ENCODE measurements at regions not wholly inside any gene's neighbourhood (a gene's known extent, or its start where the extent isn't known, plus 50 kb on each side); places are given as distances from the start of the nearest gene placed in this dataset.

- POLR2A ChIA-PET: no interaction called here
- Histone ChIP-seq H3K4me3 (ENCODE audit: low read depth, low read length) (no peak overlapping the region), H3K36me3 (ENCODE audit: control insufficient read depth, insufficient read depth, low read length) (no peaks in the 10 kb centered on the region), H3K27me3 (replicated peaks; ENCODE audit: control insufficient read depth, insufficient read depth, low read length) (no peaks in the 10 kb centered on the region; the same call in 1 of the 2 replicates), H3K4me1 (no peaks in the 10 kb centered on the region), H3K9me3 (no peaks in the 10 kb centered on the region)
- no peaks in the 10 kb centered on the region for H3K36me3 Mint-ChIP-seq (ENCODE audit: insufficient read depth, unreplicated experiment)
- intact Hi-C loops (cut with micrococcal nuclease; ENCODE audit: unreplicated experiment): loop anchor here (1.0 kb wide), 3 partner anchors 31 to 645 kb away; no protein-coding TSS in a partner anchor
- peak; percentile 89 to 93 for DNase-seq
- no TSS peak for BruUV-seq (replicated peaks)
- H3K4me1 Mint-ChIP-seq (ENCODE audit: low read depth, unreplicated experiment): no peaks in the 10 kb centered on the region
- no peaks in the 10 kb centered on the region for H3K27me3 Mint-ChIP-seq (ENCODE audit: insufficient read depth, unreplicated experiment)
- peak overlapping the region; percentile 52 for H3K4me3 Mint-ChIP-seq (ENCODE audit: unreplicated experiment)
- H3K27ac Mint-ChIP-seq (ENCODE audit: unreplicated experiment): no peak overlapping the region
- peaks cover 10% of the 10 kb centered on the region for H3K9me3 Mint-ChIP-seq (ENCODE audit: unreplicated experiment)
- TF ChIP-seq CTCF (IDR thresholded peaks at IDR 0.05; ENCODE audit: insufficient read depth in 1 of 2, low read depth in 1 of 2, low read length in 1 of 2, severe bottlenecking in 1 of 2, unreplicated experiment in 1 of 2): peak; percentile 57 to 65
- CTCF ChIA-PET: interaction anchor here (0.5 to 2.3 kb wide), 10 partner anchors 17 to 1064 kb away, joined by 3 to 31 read pairs (median 4); no protein-coding TSS in a partner anchor
Observed at GRCh38 chr16:62225675-62226074, 189.4 kb upstream of the CDH8 start.

DNA sequence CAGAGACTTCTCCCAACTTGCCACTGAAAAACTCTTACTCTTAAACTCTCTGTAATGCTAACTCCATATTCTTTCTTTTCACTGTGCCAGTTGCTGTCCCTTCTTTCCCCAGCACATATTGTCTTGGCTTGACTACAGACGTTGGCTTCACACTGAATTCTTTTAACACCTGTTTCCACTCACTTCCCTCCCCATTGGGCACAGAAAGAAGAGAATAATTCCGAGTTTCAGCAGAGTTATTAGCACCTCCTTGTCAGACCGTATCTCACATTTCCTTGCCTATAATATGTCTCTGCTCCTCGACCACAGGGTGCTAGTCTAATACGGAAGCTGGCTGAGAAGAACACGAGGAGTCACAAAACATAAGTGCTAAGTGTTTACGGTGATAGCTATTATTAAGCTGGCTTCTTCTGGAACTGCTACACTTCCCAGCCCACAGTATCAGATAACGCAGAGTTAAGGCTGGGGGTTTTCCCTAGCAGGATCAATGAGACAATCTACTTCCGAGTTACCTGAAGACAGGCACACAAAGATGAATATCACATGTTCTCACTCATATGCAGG lies 188.5 kb upstream of the CDH8 start:
- no TSS peak for BruUV-seq (replicated peaks)
- DNase-seq: no peak
- H3K36me3 Mint-ChIP-seq (ENCODE audit: insufficient read depth, unreplicated experiment): no peaks in the 10 kb centered on the region
- intact Hi-C loops (cut with micrococcal nuclease; ENCODE audit: unreplicated experiment): loop anchor here (1.0 kb wide), 3 partner anchors 32 to 646 kb away; no protein-coding TSS in a partner anchor
- ChIA-PET CTCF (interaction anchor here (2.3 kb wide), 1 partner anchor 1065 kb away, joined by 31 read pairs; no protein-coding TSS in a partner anchor), POLR2A (no interaction called here)
- no peak overlapping the region for H3K27ac Mint-ChIP-seq (ENCODE audit: unreplicated experiment)
- H3K27me3 ChIP-seq (replicated peaks; ENCODE audit: control insufficient read depth, insufficient read depth, low read length): no peaks in the 10 kb centered on the region
- TF ChIP-seq CTCF (IDR thresholded peaks at IDR 0.05; ENCODE audit: insufficient read depth in 1 of 2, low read depth in 1 of 2, low read length in 1 of 2, severe bottlenecking in 1 of 2, unreplicated experiment in 1 of 2): no peak
- H3K4me3 ChIP-seq (ENCODE audit: low read depth, low read length): no peak overlapping the region
- H3K4me1 ChIP-seq: no peaks in the 10 kb centered on the region
- no peaks in the 10 kb centered on the region for H3K9me3 ChIP-seq
- H3K36me3 ChIP-seq (ENCODE audit: control insufficient read depth, insufficient read depth, low read length): no peaks in the 10 kb centered on the region
- peaks cover 10% of the 10 kb centered on the region for H3K9me3 Mint-ChIP-seq (ENCODE audit: unreplicated experiment)
- no peaks in the 10 kb centered on the region for H3K4me1 Mint-ChIP-seq (ENCODE audit: low read depth, unreplicated experiment)
- no peak overlapping the region for H3K4me3 Mint-ChIP-seq (ENCODE audit: unreplicated experiment)
- no peaks in the 10 kb centered on the region for H3K27me3 Mint-ChIP-seq (ENCODE audit: insufficient read depth, unreplicated experiment)

DNA sequence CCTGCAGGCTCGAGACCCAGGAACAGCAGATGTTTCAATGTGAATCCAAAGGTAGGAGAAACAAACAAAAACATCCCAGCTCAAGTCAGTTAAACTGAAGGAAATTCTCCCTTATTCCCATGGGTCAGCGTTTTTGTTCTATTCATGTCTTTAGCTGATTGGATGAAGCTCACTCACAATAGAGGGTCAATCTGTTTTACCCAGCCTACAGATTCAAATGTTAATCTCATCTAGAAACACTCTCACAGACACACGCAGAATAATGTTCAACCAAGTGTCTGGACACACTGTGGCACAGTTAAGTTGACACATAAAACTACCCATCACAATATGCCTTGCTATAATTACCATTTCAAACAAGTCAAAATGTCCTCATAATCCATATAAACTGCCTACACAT lies 180.6 kb upstream of the CDH8 start:
- H3K9me3 ChIP-seq: no peaks in the 10 kb centered on the region
- no peak for DNase-seq
- no peaks in the 10 kb centered on the region for H3K36me3 Mint-ChIP-seq (ENCODE audit: insufficient read depth, unreplicated experiment)
- no peak overlapping the region for H3K27ac Mint-ChIP-seq (ENCODE audit: unreplicated experiment)
- intact Hi-C loops (cut with micrococcal nuclease; ENCODE audit: unreplicated experiment): no loop called here
- H3K4me1 Mint-ChIP-seq (ENCODE audit: low read depth, unreplicated experiment): no peaks in the 10 kb centered on the region
- peaks cover 6% of the 10 kb centered on the region for H3K27me3 Mint-ChIP-seq (ENCODE audit: insufficient read depth, unreplicated experiment)
- no TSS peak for BruUV-seq (replicated peaks)
- H3K9me3 Mint-ChIP-seq (ENCODE audit: unreplicated experiment): no peaks in the 10 kb centered on the region
- no peak for TF ChIP-seq CTCF (IDR thresholded peaks at IDR 0.05; ENCODE audit: insufficient read depth in 1 of 2, low read depth in 1 of 2, low read length in 1 of 2, severe bottlenecking in 1 of 2, unreplicated experiment in 1 of 2)
- no peaks in the 10 kb centered on the region for H3K4me1 ChIP-seq
- no peaks in the 10 kb centered on the region for H3K27me3 ChIP-seq (replicated peaks; ENCODE audit: control insufficient read depth, insufficient read depth, low read length)
- H3K4me3 Mint-ChIP-seq (ENCODE audit: unreplicated experiment): no peak overlapping the region
- CTCF ChIA-PET: no interaction called here
- H3K4me3 ChIP-seq (ENCODE audit: low read depth, low read length): no peak overlapping the region
- POLR2A ChIA-PET: no interaction called here
- H3K36me3 ChIP-seq (ENCODE audit: control insufficient read depth, insufficient read depth, low read length): no peaks in the 10 kb centered on the region
